OCI-LY7 (cell line): ENCODE measurements at regions not wholly inside any gene's neighbourhood (a gene's known extent, or its start where the extent isn't known, plus 50 kb on each side); places are given as distances from the start of the nearest gene placed in this dataset.

ENCODE experiments used
- BruUV-seq: library from RNA; stranded (reverse); fragments of 400-500 nt; replicated peaks from 2 replicates; lab custom pipeline; 2021; lab: Mats Ljungman, UMichigan
- CTCF ChIA-PET: fragments of 300-600 bp; sonication (Branson Sonifier 250); formaldehyde crosslinking; loops from one replicate; lab custom pipeline; 2022; ENCODE audit warnings: antibody characterized with exemption; ENCODE audit not compliant: unreplicated experiment; lab: Charles Lee
- POLR2A ChIA-PET: fragments of 300-600 bp; sonication (Branson Sonifier 250); formaldehyde crosslinking; loops from one replicate; lab custom pipeline; 2022; ENCODE audit warnings: antibody characterized with exemption; lab: Charles Lee
- DNase-seq: peaks from one replicate; pipeline ENCODE4 v3.0.0-alpha.2; 2015; ENCODE audit warnings: low spot score
- H2AFZ ChIP-seq: fragments of 200-600 bp; sonication (generic), shearing (Covaris generic); 2 replicates; pipeline ENCODE4 v1.6.1; 2014; ENCODE audit warnings: mild to moderate bottlenecking, antibody characterized with exemption, low read length, moderate library complexity
- H3K27ac ChIP-seq: fragments of 200-600 bp; sonication (generic); 2 replicates; pipeline ENCODE4 v1.5.1; 2014; ENCODE audit warnings: mixed run types, low read depth, mild to moderate bottlenecking, moderate library complexity, low read length, inconsistent platforms; ENCODE audit not compliant: poor library complexity, severe bottlenecking
- H3K36me3 ChIP-seq: fragments of 200-600 bp; sonication (generic); 2 replicates; pipeline ENCODE4 v1.6.1; 2014; ENCODE audit warnings: mild to moderate bottlenecking, antibody characterized with exemption, low read length, moderate library complexity, mixed read lengths; ENCODE audit not compliant: insufficient read depth
- H3K4me1 ChIP-seq: fragments of 200-600 bp; sonication (generic); 2 replicates; pipeline ENCODE4 v1.5.1; 2014; ENCODE audit warnings: mild to moderate bottlenecking, low read length; ENCODE audit not compliant: insufficient read depth, poor library complexity, severe bottlenecking
- H3K4me2 ChIP-seq: fragments of 200-600 bp; sonication (generic); 2 replicates; pipeline ENCODE4 v1.6.1; 2014; ENCODE audit warnings: mild to moderate bottlenecking, low read length
- H3K4me3 ChIP-seq: fragments of 200-600 bp; sonication (generic); 2 replicates; pipeline ENCODE4 v1.5.1; 2014; ENCODE audit warnings: mild to moderate bottlenecking, low read depth, low read length; ENCODE audit not compliant: poor library complexity, severe bottlenecking
- H3K79me2 ChIP-seq: fragments of 200-600 bp; sonication (generic); 2 replicates; pipeline ENCODE4 v1.6.1; 2016; ENCODE audit warnings: low read depth, mild to moderate bottlenecking, low read length, moderate library complexity, mixed read lengths; ENCODE audit not compliant: insufficient read depth
- H3K9me2 ChIP-seq: fragments of 200-600 bp; sonication (generic); 2 replicates; pipeline ENCODE4 v1.6.1; 2016; ENCODE audit warnings: mild to moderate bottlenecking, low read length, mixed read lengths; ENCODE audit not compliant: insufficient read depth
- H3K9me3 ChIP-seq: fragments of 200-600 bp; sonication (generic); 2 replicates; pipeline ENCODE4 v1.6.1; 2014; ENCODE audit warnings: mild to moderate bottlenecking, mixed run types, low read length, mixed read lengths
- H4K20me1 ChIP-seq: fragments of 200-600 bp; sonication (generic); 2 replicates; pipeline ENCODE4 v1.6.1; 2014; ENCODE audit warnings: mild to moderate bottlenecking, antibody characterized with exemption, low read length, moderate library complexity, mixed read lengths; ENCODE audit not compliant: insufficient read depth
- EZH2phosphoT487 ChIP-seq: fragments of 200-600 bp; sonication (generic); IDR thresholded peaks from 2 replicates; pipeline ENCODE4 v1.6.1; 2018; ENCODE audit warnings: low read depth, borderline replicate concordance, mild to moderate bottlenecking, mixed run types, antibody characterized with exemption, low read length, moderate library complexity, mixed read lengths
- intact Hi-C: fragments of 100-400 bp; cut with micrococcal nuclease; formaldehyde crosslinking; loops from one replicate; pipeline ENCODE4 v1.10.0; 2022; ENCODE audit not compliant: unreplicated experiment
- TF ChIP-seq, protein P1 (sequence below): fragments of 200-600 bp; sonication (generic); conservative IDR thresholded peaks from 2 replicates; pipeline ENCODE4 v1.5.1; 2014; ENCODE audit warnings: mild to moderate bottlenecking, antibody characterized with exemption, low read length, moderate library complexity, mixed read lengths

DNA sequence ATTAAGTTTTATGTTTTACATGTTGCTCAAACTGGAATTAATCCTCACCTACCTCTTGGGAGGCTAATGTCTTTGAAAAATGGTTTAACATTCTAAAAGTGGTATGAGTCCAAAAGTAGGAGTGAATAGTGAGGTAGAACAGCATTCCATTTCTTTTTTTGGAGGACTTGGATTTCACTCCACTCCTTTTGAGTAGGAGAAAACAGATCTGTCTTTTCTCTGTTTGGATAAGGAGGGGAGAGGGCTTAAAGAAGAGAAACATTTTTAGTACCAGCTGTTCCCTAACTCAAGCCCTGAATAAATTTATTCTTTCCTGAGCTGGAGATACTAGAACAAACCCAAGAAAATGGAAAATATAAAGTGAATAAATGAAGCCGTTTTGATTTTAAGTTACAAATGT is 687.9 kb downstream of the MECOM start:
- Histone ChIP-seq H3K4me3 (no peak overlapping the region), H3K27ac (no peak overlapping the region), H4K20me1 (no peaks in the 10 kb centered on the region), H3K79me2 (no peaks in the 10 kb centered on the region), H3K9me2 (no peaks in the 10 kb centered on the region), H3K4me2 (no peak overlapping the region), H3K36me3 (no peaks in the 10 kb centered on the region), H2AFZ (no peak overlapping the region), H3K4me1 (no peaks in the 10 kb centered on the region), H3K9me3 (no peaks in the 10 kb centered on the region)
- intact Hi-C loops = no loop called here
- no peak for TF ChIP-seq EZH2phosphoT487
- TF ChIP-seq, protein P1, sequence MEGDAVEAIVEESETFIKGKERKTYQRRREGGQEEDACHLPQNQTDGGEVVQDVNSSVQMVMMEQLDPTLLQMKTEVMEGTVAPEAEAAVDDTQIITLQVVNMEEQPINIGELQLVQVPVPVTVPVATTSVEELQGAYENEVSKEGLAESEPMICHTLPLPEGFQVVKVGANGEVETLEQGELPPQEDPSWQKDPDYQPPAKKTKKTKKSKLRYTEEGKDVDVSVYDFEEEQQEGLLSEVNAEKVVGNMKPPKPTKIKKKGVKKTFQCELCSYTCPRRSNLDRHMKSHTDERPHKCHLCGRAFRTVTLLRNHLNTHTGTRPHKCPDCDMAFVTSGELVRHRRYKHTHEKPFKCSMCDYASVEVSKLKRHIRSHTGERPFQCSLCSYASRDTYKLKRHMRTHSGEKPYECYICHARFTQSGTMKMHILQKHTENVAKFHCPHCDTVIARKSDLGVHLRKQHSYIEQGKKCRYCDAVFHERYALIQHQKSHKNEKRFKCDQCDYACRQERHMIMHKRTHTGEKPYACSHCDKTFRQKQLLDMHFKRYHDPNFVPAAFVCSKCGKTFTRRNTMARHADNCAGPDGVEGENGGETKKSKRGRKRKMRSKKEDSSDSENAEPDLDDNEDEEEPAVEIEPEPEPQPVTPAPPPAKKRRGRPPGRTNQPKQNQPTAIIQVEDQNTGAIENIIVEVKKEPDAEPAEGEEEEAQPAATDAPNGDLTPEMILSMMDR = no peak
- ChIA-PET CTCF (no interaction called here), POLR2A (interaction anchor here (0.8 kb wide), 1 partner anchor 12 kb away, joined by 3 read pairs; no protein-coding TSS in a partner anchor)
- no peak for DNase-seq
- BruUV-seq = no TSS peak

GRCh38 chr3:168974617-168975403 is 688.7 kb downstream of the MECOM start:
- H3K4me2 ChIP-seq = no peak overlapping the region
- no peak for DNase-seq
- no peak overlapping the region for H3K27ac ChIP-seq
- no peaks in the 10 kb centered on the region for H3K9me2 ChIP-seq
- H2AFZ ChIP-seq = no peak overlapping the region
- TF ChIP-seq EZH2phosphoT487 = no peak
- TF ChIP-seq, protein P1 = no peak
- H3K36me3 ChIP-seq = no peaks in the 10 kb centered on the region
- H4K20me1 ChIP-seq = no peaks in the 10 kb centered on the region
- CTCF ChIA-PET = no interaction called here
- POLR2A ChIA-PET = interaction anchor here (1.4 kb wide), 1 partner anchor 9 kb away, joined by 4 read pairs; no protein-coding TSS in a partner anchor
- H3K79me2 ChIP-seq = no peaks in the 10 kb centered on the region
- intact Hi-C loops = no loop called here
- H3K4me3 ChIP-seq = no peak overlapping the region
- H3K4me1 ChIP-seq = no peaks in the 10 kb centered on the region
- no TSS peak for BruUV-seq
- no peaks in the 10 kb centered on the region for H3K9me3 ChIP-seq

GRCh38 chr3:168973897-168974296 is 689.6 kb downstream of the MECOM start:
- H3K79me2 ChIP-seq = no peaks in the 10 kb centered on the region
- no peak overlapping the region for H2AFZ ChIP-seq
- no peak overlapping the region for H3K4me3 ChIP-seq
- DNase-seq = no peak
- no TSS peak for BruUV-seq
- intact Hi-C loops = no loop called here
- CTCF ChIA-PET = no interaction called here
- no peaks in the 10 kb centered on the region for H3K36me3 ChIP-seq
- POLR2A ChIA-PET = interaction anchor here (1.4 kb wide), 1 partner anchor 8 kb away, joined by 4 read pairs; no protein-coding TSS in a partner anchor
- no peaks in the 10 kb centered on the region for H3K9me3 ChIP-seq
- H3K27ac ChIP-seq = no peak overlapping the region
- no peak overlapping the region for H3K4me2 ChIP-seq
- H3K9me2 ChIP-seq = no peaks in the 10 kb centered on the region
- H3K4me1 ChIP-seq = no peaks in the 10 kb centered on the region
- no peaks in the 10 kb centered on the region for H4K20me1 ChIP-seq
- TF ChIP-seq EZH2phosphoT487 = no peak
- TF ChIP-seq, protein P1 = no peak
